H1 (cell line): ENCODE measurements at regions not wholly inside any gene's neighbourhood (a gene's known extent, or its start where the extent isn't known, plus 50 kb on each side); places are given as distances from the start of the nearest gene placed in this dataset.

Experiments used
- CTCF ChIA-PET: fragments of 300-600 bp; sonication (Branson Sonifier 250); formaldehyde crosslinking; loops from one replicate; lab custom pipeline; 2021; ENCODE audit not compliant: partially characterized antibody; lab: Charles Lee
- POLR2A ChIA-PET: fragments of 300-600 bp; sonication (Branson Sonifier 250); formaldehyde crosslinking; loops from one replicate; lab custom pipeline; 2021; ENCODE audit warnings: inconsistent platforms; ENCODE audit not compliant: partially characterized antibody; lab: Charles Lee
- DNase-seq, 2 experiments: peaks; one replicate each; pipeline versions ENCODE4 v3.0.0 to v3.0.0-alpha.2; 2010 to 2022; ENCODE audit warnings: low spot score in 2 of 2, low read depth in 1 of 2, mixed read lengths in 1 of 2
- FAIRE-seq: peaks from 2 replicates; lab custom pipeline; 2011; peaks lifted over from hg19 to GRCh38; lab: Jason Lieb, UNC
- H2AFZ ChIP-seq: 2 replicates; pipeline ENCODE4 v1.8.1; 2012; ENCODE audit warnings: low read length, inconsistent platforms
- H2AK5ac ChIP-seq: 2 replicates; pipeline ENCODE4 v1.6.1; 2013; ENCODE audit warnings: low read depth, low read length
- H2BK120ac ChIP-seq: replicated peaks from 2 replicates; pipeline ENCODE3; 2013; ENCODE audit warnings: low read depth, low read length, inconsistent platforms
- H2BK12ac ChIP-seq: 2 replicates; pipeline ENCODE4 v1.6.1; 2013; ENCODE audit warnings: low read depth, low read length
- H2BK15ac ChIP-seq: 2 replicates; pipeline ENCODE4 v1.6.1; 2013; ENCODE audit warnings: low read length
- H2BK20ac ChIP-seq: 2 replicates; pipeline ENCODE4 v1.6.1; 2013; ENCODE audit warnings: low read length
- H2BK5ac ChIP-seq: 2 replicates; pipeline ENCODE4 v1.6.1; 2013; ENCODE audit warnings: low read depth, low read length
- H3K14ac ChIP-seq: 2 replicates; pipeline ENCODE4 v1.6.1; 2013; ENCODE audit warnings: inconsistent platforms; ENCODE audit not compliant: insufficient read length
- H3K18ac ChIP-seq: 2 replicates; pipeline ENCODE4 v1.6.1; 2013; ENCODE audit warnings: low read length; ENCODE audit errors: extremely low read depth
- H3K23ac ChIP-seq: 2 replicates; pipeline ENCODE4 v1.6.1; 2013; ENCODE audit warnings: inconsistent platforms; ENCODE audit not compliant: insufficient read length
- H3K23me2 ChIP-seq: 2 replicates; pipeline ENCODE4 v1.6.1; 2013; ENCODE audit warnings: low read depth, low read length
- H3K27ac ChIP-seq: 2 replicates; pipeline ENCODE4 v1.6.1; 2011; ENCODE audit warnings: low read depth, low read length, inconsistent platforms
- H3K27me3 ChIP-seq, 4 experiments: replicated peaks in 1 of 4; 1 replicate in 1 of 4; 2 replicates in 3 of 4; pipeline versions ENCODE4 v1.6.1 to v1.8.1; 2011 to 2013; ENCODE audit warnings: low read length in 3 of 4, mild to moderate bottlenecking in 3 of 4, inconsistent platforms in 2 of 4, mixed read lengths in 2 of 4, moderate library complexity in 1 of 4; ENCODE audit not compliant: control insufficient read depth in 3 of 4, insufficient read depth in 3 of 4; ENCODE audit errors: extremely low read depth in 1 of 4
- H3K36me3 ChIP-seq, 4 experiments: 2 replicates each; pipeline versions ENCODE4 v1.6.1 to v1.8.1; 2011 to 2013; ENCODE audit warnings: mild to moderate bottlenecking in 4 of 4, low read length in 3 of 4, moderate library complexity in 2 of 4, control low read depth in 1 of 4, inconsistent platforms in 1 of 4; ENCODE audit not compliant: insufficient read depth in 4 of 4, control insufficient read depth in 2 of 4
- H3K4ac ChIP-seq: replicated peaks from 2 replicates; pipeline ENCODE3; 2013; ENCODE audit warnings: low read length, low read depth, mixed read lengths, inconsistent platforms; ENCODE audit not compliant: insufficient read length
- H3K4me1 ChIP-seq, 4 experiments: replicated peaks in 1 of 4; 1 replicate in 1 of 4; 2 replicates in 3 of 4; pipeline versions ENCODE4 v1.6.1 to v1.8.1; 2011 to 2013; ENCODE audit warnings: low read length in 3 of 4, inconsistent platforms in 2 of 4, mixed read lengths in 1 of 4; ENCODE audit not compliant: insufficient read depth in 4 of 4, control insufficient read depth in 3 of 4
- H3K4me2 ChIP-seq, 2 experiments: 2 replicates each; pipeline versions ENCODE4 v1.6.1 to v1.8.1; 2011 to 2013; ENCODE audit warnings: low read depth in 2 of 2, low read length in 2 of 2, control low read depth in 1 of 2, inconsistent platforms in 1 of 2, mild to moderate bottlenecking in 1 of 2; ENCODE audit not compliant: insufficient read depth in 1 of 2
- H3K4me3 ChIP-seq, 4 experiments: fragments of 200-600, 300-600 bp in 1 of 4; sonication (generic), shearing (Covaris generic), sonication (Bioruptor Twin) in 1 of 4; 2 replicates each; pipeline versions ENCODE4 v1.5.1 to v1.8.1; 2011 to 2016; ENCODE audit warnings: low read length in 4 of 4, low read depth in 3 of 4, control low read depth in 2 of 4, inconsistent platforms in 2 of 4, mild to moderate bottlenecking in 2 of 4, mixed read lengths in 1 of 4, moderate library complexity in 1 of 4; ENCODE audit not compliant: insufficient read depth in 2 of 4; ENCODE audit errors: extremely low read depth in 1 of 4
- H3K56ac ChIP-seq: replicated peaks from 2 replicates; pipeline ENCODE3; 2013; ENCODE audit warnings: low read depth, mild to moderate bottlenecking, mixed read lengths, low read length, inconsistent platforms; ENCODE audit not compliant: insufficient read length
- H3K79me1 ChIP-seq: 2 replicates; pipeline ENCODE4 v1.6.1; 2013; ENCODE audit warnings: low read depth, low read length, control low read depth
- H3K79me2 ChIP-seq, 2 experiments: 2 replicates each; pipeline versions ENCODE4 v1.6.1 to v1.8.1; 2012 to 2013; ENCODE audit warnings: low read length in 2 of 2, mild to moderate bottlenecking in 2 of 2, inconsistent platforms in 1 of 2; ENCODE audit not compliant: insufficient read depth in 2 of 2, control insufficient read depth in 1 of 2
- H3K9ac ChIP-seq, 4 experiments: replicated peaks in 1 of 4; 1 replicate in 1 of 4; 2 replicates in 3 of 4; pipeline versions ENCODE4 v1.6.1 to v1.8.1; 2011 to 2013; ENCODE audit warnings: low read depth in 3 of 4, low read length in 3 of 4, control low read depth in 2 of 4, mild to moderate bottlenecking in 2 of 4, moderate library complexity in 2 of 4, inconsistent platforms in 1 of 4; ENCODE audit errors: extremely low read depth in 1 of 4
- H3K9me3 ChIP-seq, 2 experiments: 2 replicates each; pipeline versions ENCODE4 v1.6.1 to v1.8.1; 2012 to 2013; ENCODE audit warnings: mild to moderate bottlenecking in 2 of 2, moderate library complexity in 2 of 2, control low read depth in 1 of 2, inconsistent platforms in 1 of 2, low read depth in 1 of 2, low read length in 1 of 2, mixed read lengths in 1 of 2; ENCODE audit not compliant: insufficient read depth in 2 of 2
- H4K20me1 ChIP-seq, 2 experiments: replicated peaks in 1 of 2; 2 replicates each; pipeline versions ENCODE3 to v1.8.1; 2011 to 2013; ENCODE audit warnings: inconsistent platforms in 2 of 2, low read length in 2 of 2, mild to moderate bottlenecking in 1 of 2; ENCODE audit not compliant: insufficient read depth in 2 of 2, control insufficient read depth in 1 of 2
- H4K5ac ChIP-seq: 2 replicates; pipeline ENCODE4 v1.6.1; 2013; ENCODE audit warnings: low read length, low read depth, mixed read lengths, inconsistent platforms; ENCODE audit not compliant: insufficient read length
- H4K8ac ChIP-seq: 2 replicates; pipeline ENCODE4 v1.8.0; 2013; ENCODE audit warnings: mild to moderate bottlenecking, moderate library complexity, low read length, inconsistent platforms; ENCODE audit not compliant: insufficient read depth; ENCODE audit errors: extremely low read depth
- H4K91ac ChIP-seq: replicated peaks from 2 replicates; pipeline ENCODE3; 2013; ENCODE audit warnings: low read length, mixed read lengths, inconsistent platforms; ENCODE audit not compliant: insufficient read length
- CBX8 ChIP-seq: fragments of 300-800, 300-1000 bp; sonication (generic); IDR thresholded peaks from 2 replicates; pipeline ENCODE4 v1.7.1; 2016; ENCODE audit warnings: low read depth, low read length, borderline replicate concordance
- CEBPB ChIP-seq: IDR thresholded peaks from 2 replicates; pipeline ENCODE4 v1.6.1; 2012; ENCODE audit warnings: low read depth, low read length
- EP300 ChIP-seq, 2 experiments: IDR thresholded peaks; 1 replicate in 1 of 2; 2 replicates in 1 of 2; pipeline ENCODE4 v1.6.1; 2011 to 2012; ENCODE audit warnings: low read depth in 2 of 2, low read length in 2 of 2, mild to moderate bottlenecking in 2 of 2, borderline replicate concordance in 1 of 2, inconsistent platforms in 1 of 2, moderate library complexity in 1 of 2
- FOSL1 ChIP-seq: IDR thresholded peaks from 2 replicates; pipeline ENCODE4 v1.6.1; 2011; ENCODE audit warnings: mild to moderate bottlenecking, low read depth, low read length, moderate library complexity; ENCODE audit not compliant: insufficient read depth
- JUN ChIP-seq: IDR thresholded peaks from 2 replicates; pipeline ENCODE4 v1.6.1; 2011; ENCODE audit warnings: low read depth, mild to moderate bottlenecking, improper control_type of control experiment, low read length
- KDM5A ChIP-seq: fragments of 200-600 bp; IDR thresholded peaks from 2 replicates; pipeline ENCODE4 v1.7.1; 2012; ENCODE audit warnings: mild to moderate bottlenecking, low read length, inconsistent platforms, mixed read lengths
- POLR2A ChIP-seq, 2 experiments: IDR thresholded peaks; 1 replicate in 1 of 2; 2 replicates in 1 of 2; pipeline ENCODE4 v1.6.1; 2011; ENCODE audit warnings: low read depth in 2 of 2, low read length in 2 of 2, mild to moderate bottlenecking in 2 of 2; ENCODE audit errors: control extremely low read depth in 1 of 2
- RXRA ChIP-seq: IDR thresholded peaks from 2 replicates; pipeline ENCODE4 v1.6.1; 2011; ENCODE audit warnings: low read depth, mild to moderate bottlenecking, low read length, moderate library complexity; ENCODE audit not compliant: insufficient read depth
- SIRT6 ChIP-seq: IDR thresholded peaks from one replicate; pipeline ENCODE4 v1.7.1; 2012; ENCODE audit warnings: low read length, inconsistent platforms
- SP1 ChIP-seq: IDR thresholded peaks from 2 replicates; pipeline ENCODE4 v1.6.1; 2011; ENCODE audit warnings: low read depth, low read length
- SP2 ChIP-seq: IDR thresholded peaks from 2 replicates; pipeline ENCODE4 v1.6.1; 2012; ENCODE audit warnings: mild to moderate bottlenecking, low read length, inconsistent platforms
- TCF12 ChIP-seq: IDR thresholded peaks from 2 replicates; pipeline ENCODE4 v1.6.1; 2011; ENCODE audit warnings: low read depth, mild to moderate bottlenecking, low read length
- WGBS, 2 experiments: shearing (Covaris generic) in 1 of 2; methylation state at CpG; one replicate each; pipeline versions ENCODE4 v1.1.6 to v1.1.7; 2013 to 2015; ENCODE audit warnings: low lambda C conversion rate in 2 of 2, mixed read lengths in 2 of 2, inconsistent platforms in 1 of 2, low coverage in 1 of 2, missing lambda C conversion rate in 1 of 2; ENCODE audit not compliant: insufficient replicate concordance in 2 of 2, insufficient coverage in 1 of 2, insufficient read length in 1 of 2; ENCODE audit errors: extremely low coverage in 1 of 2, missing lambda C conversion rate in 1 of 2; 5-methylcytosine and 5-hydroxymethylcytosine counted together
- TF ChIP-seq, protein P1 (sequence below): IDR thresholded peaks from 2 replicates; pipeline ENCODE4 v1.6.1; 2011; ENCODE audit warnings: low read depth, mild to moderate bottlenecking, low read length; ENCODE audit not compliant: insufficient read depth
- TF ChIP-seq, protein P2 (sequence below): IDR thresholded peaks from 2 replicates; pipeline ENCODE4 v1.6.1; 2012; ENCODE audit warnings: inconsistent platforms

DNA sequence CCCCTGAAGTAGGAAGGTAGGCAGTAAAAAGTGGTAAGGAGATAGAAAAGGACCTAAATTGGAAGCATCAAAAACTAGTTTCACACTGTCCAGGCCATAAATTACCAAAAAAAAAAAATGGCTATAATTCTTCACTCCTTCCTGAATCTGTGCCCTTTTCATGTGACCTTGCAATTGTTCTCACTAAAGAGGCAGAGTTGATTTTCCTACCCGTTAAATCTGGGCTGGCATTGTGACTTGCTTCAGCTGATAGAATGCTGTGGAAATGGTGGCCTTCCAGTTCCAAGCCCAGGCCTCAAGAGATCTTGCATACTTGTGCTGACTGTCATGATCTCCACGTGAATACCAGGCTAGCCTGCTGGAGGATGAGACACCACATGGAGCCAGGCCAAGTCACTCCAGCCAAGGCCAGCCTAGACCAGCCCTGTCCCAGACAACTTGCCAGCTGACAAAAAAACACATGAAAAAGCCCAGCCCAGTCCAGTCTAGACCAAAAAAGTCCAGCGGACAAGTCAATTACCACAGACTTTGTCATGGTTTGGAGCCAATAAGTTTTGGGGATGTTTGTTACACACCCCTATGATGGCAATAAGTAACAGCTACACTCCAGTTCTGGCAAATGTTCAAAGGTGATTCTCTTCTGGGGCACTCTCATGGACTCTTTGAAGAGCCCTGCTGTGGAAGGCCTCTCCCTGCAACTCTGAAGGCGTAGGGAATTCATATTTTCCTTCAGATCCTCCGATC, 51.4 kb upstream of the NUP50 start:
- ChIA-PET CTCF (interaction anchor here (0.6 to 1.5 kb wide), 4 partner anchors 10 to 291 kb away, joined by 3 to 4 read pairs (median 3); no protein-coding TSS in a partner anchor), POLR2A (no interaction called here)
- DNase-seq (no peak), FAIRE-seq (no peak)
- no peak overlapping the region for H3K4ac ChIP-seq
- WGBS, 2 experiments = 93% methylated on average over 5 of the region's 5 CpGs; no CpG with 5 or more reads in 1 of the 2 experiments
- no peak overlapping the region for H4K91ac ChIP-seq
- no peak overlapping the region for H4K8ac ChIP-seq
- H3K14ac ChIP-seq = no peak overlapping the region
- H2BK5ac ChIP-seq = no peak overlapping the region
- no peak overlapping the region for H2BK15ac ChIP-seq
- H2AK5ac ChIP-seq = no peak overlapping the region
- no peak overlapping the region for H3K23ac ChIP-seq
- no peaks in the 10 kb centered on the region for H4K20me1 ChIP-seq
- no peak overlapping the region for H3K18ac ChIP-seq
- H3K23me2 ChIP-seq = no peaks in the 10 kb centered on the region
- H2BK12ac ChIP-seq = no peak overlapping the region
- H3K9me3 ChIP-seq = 0 out of 4 replicates have a peak, but pooled peaks cover 0 to 4% of the 10 kb centered on the region in 2 experiments
- H3K4me2 ChIP-seq = no peak overlapping the region
- H3K79me1 ChIP-seq = no peaks in the 10 kb centered on the region
- no peak overlapping the region for H3K4me3 ChIP-seq
- H3K27ac ChIP-seq = no peak overlapping the region
- no peaks in the 10 kb centered on the region for H3K79me2 ChIP-seq
- H3K27me3 ChIP-seq = no peaks in the 10 kb centered on the region
- no peak overlapping the region for H4K5ac ChIP-seq
- no peaks in the 10 kb centered on the region for H3K4me1 ChIP-seq
- no peak overlapping the region for H3K56ac ChIP-seq
- no peak overlapping the region for H2BK120ac ChIP-seq
- H3K36me3 ChIP-seq = no peaks in the 10 kb centered on the region
- H2AFZ ChIP-seq = no peak overlapping the region
- H2BK20ac ChIP-seq = no peak overlapping the region
- no peak overlapping the region for H3K9ac ChIP-seq
- TF ChIP-seq CEBPB (no peak), EP300 (IDR thresholded peaks at IDR 0.05; ENCODE audit: borderline replicate concordance in 1 of 2, low read depth in 2 of 2, low read length in 2 of 2) (no peak), CBX8 (no peak), POLR2A (IDR thresholded peaks at IDR 0.05; ENCODE audit: control extremely low read depth in 1 of 2, low read depth in 2 of 2, low read length in 2 of 2) (no peak), KDM5A (no peak), SIRT6 (no peak), SP1 (no peak), TCF12 (no peak), FOSL1 (no peak), JUN (no peak), SP2 (no peak), RXRA (no peak)
- TF ChIP-seq, protein P1, sequence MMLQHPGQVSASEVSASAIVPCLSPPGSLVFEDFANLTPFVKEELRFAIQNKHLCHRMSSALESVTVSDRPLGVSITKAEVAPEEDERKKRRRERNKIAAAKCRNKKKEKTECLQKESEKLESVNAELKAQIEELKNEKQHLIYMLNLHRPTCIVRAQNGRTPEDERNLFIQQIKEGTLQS = no peak
- TF ChIP-seq, protein P2, sequence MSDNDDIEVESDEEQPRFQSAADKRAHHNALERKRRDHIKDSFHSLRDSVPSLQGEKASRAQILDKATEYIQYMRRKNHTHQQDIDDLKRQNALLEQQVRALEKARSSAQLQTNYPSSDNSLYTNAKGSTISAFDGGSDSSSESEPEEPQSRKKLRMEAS = no peak
